ENCODE measurements at regions not wholly inside any gene's neighbourhood (a gene's known extent, or its start where the extent isn't known, plus 50 kb on each side); places are given as distances from the start of the nearest gene placed in this dataset.

GRCh38 chr11:109507836-109508561 is 86.0 kb downstream of the C11orf87 start:
- no peaks in the 10 kb centered on the region for H3K36me3 ChIP-seq
- no peaks in the 10 kb centered on the region for H3K9me3 ChIP-seq
- no peak for DNase-seq (ENCODE audit: low spot score)
- no peaks in the 10 kb centered on the region for H3K27me3 ChIP-seq
- no peak overlapping the region for H3K4me3 ChIP-seq
- H3K27ac ChIP-seq = no peak overlapping the region
- H3K4me1 ChIP-seq = no peaks in the 10 kb centered on the region
- TF ChIP-seq CTCF (IDR thresholded peaks at IDR 0.05) = no peak

GRCh38 chr11:109508943-109509342 is 87.0 kb downstream of the C11orf87 start:
- Histone ChIP-seq H3K4me1 (no peaks in the 10 kb centered on the region), H3K36me3 (no peaks in the 10 kb centered on the region), H3K4me3 (no peak overlapping the region), H3K27me3 (no peaks in the 10 kb centered on the region), H3K9me3 (no peaks in the 10 kb centered on the region), H3K27ac (no peak overlapping the region)
- TF ChIP-seq CTCF (IDR thresholded peaks at IDR 0.05) = no peak
- DNase-seq (ENCODE audit: low spot score) = no peak

- Histone ChIP-seq H3K27ac (no peak overlapping the region), H3K27me3 (no peaks in the 10 kb centered on the region), H3K4me1 (no peaks in the 10 kb centered on the region), H3K36me3 (no peaks in the 10 kb centered on the region), H3K9me3 (no peaks in the 10 kb centered on the region), H3K4me3 (no peak overlapping the region)
- DNase-seq (ENCODE audit: low spot score) = no peak
- TF ChIP-seq CTCF (IDR thresholded peaks at IDR 0.05) = no peak
These were observed 88.3 kb downstream of the C11orf87 start for GRCh38 chr11:109510316-109510715.

GRCh38 chr11:109511598-109511997 is 89.6 kb downstream of the C11orf87 start:
- no peaks in the 10 kb centered on the region for H3K9me3 ChIP-seq
- no peak overlapping the region for H3K4me3 ChIP-seq
- no peaks in the 10 kb centered on the region for H3K27me3 ChIP-seq
- no peak for DNase-seq (ENCODE audit: low spot score)
- no peak for TF ChIP-seq CTCF (IDR thresholded peaks at IDR 0.05)
- H3K4me1 ChIP-seq = no peaks in the 10 kb centered on the region
- no peak overlapping the region for H3K27ac ChIP-seq
- H3K36me3 ChIP-seq = no peaks in the 10 kb centered on the region

- Histone ChIP-seq H3K4me1 (no peaks in the 10 kb centered on the region), H3K27me3 (no peaks in the 10 kb centered on the region), H3K4me3 (no peak overlapping the region), H3K36me3 (no peaks in the 10 kb centered on the region), H3K9me3 (no peaks in the 10 kb centered on the region), H3K27ac (no peak overlapping the region)
- DNase-seq (ENCODE audit: low spot score) = no peak
- no peak for TF ChIP-seq CTCF (IDR thresholded peaks at IDR 0.05)
These were observed 90.3 kb downstream of the C11orf87 start for GRCh38 chr11:109512249-109512648.

- Histone ChIP-seq H3K27ac (no peak overlapping the region), H3K4me3 (no peak overlapping the region), H3K27me3 (no peaks in the 10 kb centered on the region), H3K4me1 (no peaks in the 10 kb centered on the region), H3K9me3 (no peaks in the 10 kb centered on the region), H3K36me3 (no peaks in the 10 kb centered on the region)
- TF ChIP-seq CTCF (IDR thresholded peaks at IDR 0.05) = no peak
- DNase-seq (ENCODE audit: low spot score) = no peak
These were observed 90.7 kb downstream of the C11orf87 start for GRCh38 chr11:109512680-109513079.
